ENCODE measurements at regions not wholly inside any gene's neighbourhood (a gene's known extent, or its start where the extent isn't known, plus 50 kb on each side); places are given as distances from the start of the nearest gene placed in this dataset.

DNA sequence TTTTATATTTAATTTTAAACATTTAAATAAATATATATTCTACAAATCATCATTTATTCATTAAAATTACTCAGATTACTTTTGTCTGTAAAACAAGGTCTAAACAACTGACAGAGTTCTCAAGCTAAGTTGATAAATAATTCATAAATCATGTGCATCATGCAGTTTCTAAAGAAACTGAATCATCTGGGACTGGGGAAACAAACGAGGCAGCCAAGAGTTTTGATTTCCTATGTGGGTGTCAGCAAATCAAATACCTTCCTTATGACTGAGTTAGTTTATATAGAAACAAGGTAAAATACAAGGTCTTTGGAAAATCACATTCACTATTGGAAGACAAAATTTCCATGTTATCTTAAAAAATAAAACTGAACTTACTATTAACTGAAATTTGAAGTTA is 149.9 kb upstream of the BEND6 start:
- no peak for TF ChIP-seq CTCF (IDR thresholded peaks at IDR 0.05; ENCODE audit: extremely low read depth, insufficient read depth, missing control alignments)
- in situ Hi-C loops (cut with MboI; ENCODE audit: low pct_unique_long_range_greater_than_20kb, low sequenced_read_pairs, unreplicated experiment), result no loop called here
- DNase-seq (ENCODE audit: low spot score), result no peak

DNA sequence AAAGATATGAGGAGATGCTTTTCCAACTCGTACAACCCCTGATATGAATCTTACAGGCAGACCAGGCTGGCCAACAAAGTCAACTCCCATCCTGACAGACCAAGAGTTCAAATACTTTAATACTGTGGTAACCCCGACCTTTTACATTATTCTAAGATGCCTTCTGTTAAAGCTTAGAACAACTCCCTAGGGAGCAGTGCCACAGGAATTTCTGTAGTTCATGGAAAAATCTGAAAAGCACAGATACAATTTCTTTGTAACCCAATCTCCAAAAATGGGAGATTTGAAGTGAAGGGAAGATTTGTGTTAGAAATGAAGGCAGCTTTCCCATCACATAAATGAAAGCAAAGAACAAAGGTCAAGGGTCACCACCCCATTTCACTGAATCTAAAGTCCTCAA is 151.3 kb upstream of the BEND6 start:
- DNase-seq (ENCODE audit: low spot score), result no peak
- no peak for TF ChIP-seq CTCF (IDR thresholded peaks at IDR 0.05; ENCODE audit: extremely low read depth, insufficient read depth, missing control alignments)
- in situ Hi-C loops (cut with MboI; ENCODE audit: low pct_unique_long_range_greater_than_20kb, low sequenced_read_pairs, unreplicated experiment), result no loop called here

GRCh38 chr6:56802584-56802983 is 152.3 kb upstream of the BEND6 start:
- in situ Hi-C loops (cut with MboI; ENCODE audit: low pct_unique_long_range_greater_than_20kb, low sequenced_read_pairs, unreplicated experiment), result no loop called here
- no peak for TF ChIP-seq CTCF (IDR thresholded peaks at IDR 0.05; ENCODE audit: extremely low read depth, insufficient read depth, missing control alignments)
- DNase-seq (ENCODE audit: low spot score), result no peak

DNA sequence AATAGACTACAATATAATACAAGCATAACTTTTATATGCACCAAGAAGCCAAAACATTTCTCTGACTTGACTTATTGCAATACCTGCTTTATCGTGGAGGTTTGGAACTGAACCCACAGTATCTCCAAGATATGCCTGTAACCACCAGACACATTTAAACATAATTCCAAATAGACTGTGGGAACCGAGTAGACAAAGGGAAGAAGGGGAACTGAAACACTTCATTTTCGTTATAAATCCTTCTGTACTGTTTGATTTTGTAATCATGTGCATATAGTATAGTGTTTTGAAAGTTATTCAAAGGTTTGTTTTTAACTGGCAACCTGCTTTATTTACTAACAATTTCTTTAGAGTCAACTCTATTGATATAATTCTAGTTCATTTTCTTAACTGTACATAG is 154.9 kb upstream of the BEND6 start:
- in situ Hi-C loops (cut with MboI; ENCODE audit: low pct_unique_long_range_greater_than_20kb, low sequenced_read_pairs, unreplicated experiment), result no loop called here
- TF ChIP-seq CTCF (IDR thresholded peaks at IDR 0.05; ENCODE audit: extremely low read depth, insufficient read depth, missing control alignments), result no peak
- no peak for DNase-seq (ENCODE audit: low spot score)

GRCh38 chr6:56798163-56798562 is 155.5 kb upstream of the DST start:
- in situ Hi-C loops (cut with MboI; ENCODE audit: low pct_unique_long_range_greater_than_20kb, low sequenced_read_pairs, unreplicated experiment), result no loop called here
- no peak for DNase-seq (ENCODE audit: low spot score)
- no peak for TF ChIP-seq CTCF (IDR thresholded peaks at IDR 0.05; ENCODE audit: extremely low read depth, insufficient read depth, missing control alignments)

- no peak for DNase-seq (ENCODE audit: low spot score)
- no peak for TF ChIP-seq CTCF (IDR thresholded peaks at IDR 0.05; ENCODE audit: extremely low read depth, insufficient read depth, missing control alignments)
- in situ Hi-C loops (cut with MboI; ENCODE audit: low pct_unique_long_range_greater_than_20kb, low sequenced_read_pairs, unreplicated experiment), result no loop called here
Measured at GRCh38 chr6:56796196-56796532, 153.5 kb upstream of the DST start.
